HEK293 (cell line): ENCODE measurements at regions not wholly inside any gene's neighbourhood (a gene's known extent, or its start where the extent isn't known, plus 50 kb on each side); places are given as distances from the start of the nearest gene placed in this dataset.

ENCODE experiments used
- CTCF ChIA-PET: fragments of 350-600 bp; formaldehyde crosslinking; extraction: SDS; loops from one replicate; lab custom pipeline; 2021; ENCODE audit warnings: antibody characterized with exemption; lab: Yijun Ruan, JAX
- POLR2A ChIA-PET: fragments of 300-600 bp; formaldehyde crosslinking; extraction: SDS; loops from one replicate; lab custom pipeline; 2020; ENCODE audit warnings: antibody characterized with exemption, inconsistent platforms; lab: Yijun Ruan, JAX
- H3K27ac ChIP-seq: fragments of 200-500 bp; sonication (Bioruptor generic); 2 replicates; pipeline ENCODE4 v1.5.1; 2014; ENCODE audit warnings: low read depth, low read length, control low read depth, inconsistent platforms; ENCODE audit errors: extremely low read depth
- H3K36me3 ChIP-seq, 2 experiments: fragments of 200-500 bp in 1 of 2; sonication (Bioruptor generic) in 1 of 2; 1 replicate in 1 of 2; 2 replicates in 1 of 2; pipeline ENCODE4 v1.5.1; 2014 to 2017; ENCODE audit warnings: inconsistent platforms in 2 of 2, low read length in 2 of 2; ENCODE audit not compliant: control insufficient read depth in 2 of 2, insufficient read depth in 1 of 2
- H3K4me1 ChIP-seq: fragments of 200-500 bp; sonication (Bioruptor generic); 2 replicates; pipeline ENCODE4 v1.5.1; 2014; ENCODE audit warnings: mild to moderate bottlenecking, low read length, inconsistent platforms; ENCODE audit not compliant: control insufficient read depth, insufficient read depth
- H3K4me3 ChIP-seq: 2 replicates; pipeline ENCODE4 v1.5.1; 2011; ENCODE audit warnings: low read depth, mild to moderate bottlenecking, control low read depth, low read length, moderate library complexity
- H3K9me3 ChIP-seq: fragments of 200-500 bp; sonication (Bioruptor generic); 2 replicates; pipeline ENCODE4 v1.5.1; 2014; ENCODE audit warnings: low read depth, low read length, inconsistent platforms; ENCODE audit not compliant: control insufficient read depth, insufficient read depth
- GLI2 ChIP-seq: fragments of 450-650 bp; formaldehyde crosslinking; IDR thresholded peaks from 2 replicates; pipeline ENCODE4; 2017; ENCODE audit warnings: missing biosample characterization, missing genetic modification characterization, low read depth, borderline replicate concordance
- KLF17 ChIP-seq: fragments of 450-650 bp; formaldehyde crosslinking; IDR thresholded peaks from 2 replicates; pipeline ENCODE4 v1.5.1; 2016; ENCODE audit warnings: missing biosample characterization, missing genetic modification characterization
- MZF1 ChIP-seq: fragments of 450-650 bp; formaldehyde crosslinking; IDR thresholded peaks from 2 replicates; pipeline ENCODE4 v1.5.1; 2017; ENCODE audit warnings: missing biosample characterization, missing genetic modification characterization, borderline replicate concordance
- OVOL3 ChIP-seq: fragments of 450-650 bp; formaldehyde crosslinking; IDR thresholded peaks from 2 replicates; pipeline ENCODE4 v1.5.1; 2016; ENCODE audit warnings: missing biosample characterization, missing genetic modification characterization
- RBAK ChIP-seq: fragments of 450-650 bp; formaldehyde crosslinking; IDR thresholded peaks from 2 replicates; pipeline ENCODE4 v1.5.1; 2016; ENCODE audit warnings: missing biosample characterization, missing genetic modification characterization
- SP7 ChIP-seq: fragments of 450-650 bp; formaldehyde crosslinking; IDR thresholded peaks from 2 replicates; pipeline ENCODE4 v1.5.1; 2016; ENCODE audit warnings: missing biosample characterization, missing genetic modification characterization
- ZBTB10 ChIP-seq: fragments of 450-650 bp; formaldehyde crosslinking; IDR thresholded peaks from 2 replicates; pipeline ENCODE4 v1.5.1; 2016; ENCODE audit warnings: missing biosample characterization, missing genetic modification characterization
- ZBTB26 ChIP-seq: fragments of 450-650 bp; formaldehyde crosslinking; optimal IDR thresholded peaks from 2 replicates; pipeline ENCODE3; 2016; ENCODE audit warnings: missing biosample characterization, mild to moderate bottlenecking, missing genetic modification characterization
- ZNF16 ChIP-seq: fragments of 450-650 bp; formaldehyde crosslinking; IDR thresholded peaks from 2 replicates; pipeline ENCODE4 v1.5.1; 2016; ENCODE audit warnings: low read depth, missing biosample characterization, missing genetic modification characterization
- ZNF19 ChIP-seq: fragments of 450-650 bp; formaldehyde crosslinking; IDR thresholded peaks from 2 replicates; pipeline ENCODE4; 2016; ENCODE audit warnings: missing biosample characterization, missing genetic modification characterization, low read depth
- ZNF202 ChIP-seq: fragments of 450-650 bp; formaldehyde crosslinking; IDR thresholded peaks from 2 replicates; pipeline ENCODE4 v1.5.1; 2016; ENCODE audit warnings: missing biosample characterization, missing genetic modification characterization, borderline replicate concordance
- ZNF221 ChIP-seq: fragments of 450-650 bp; formaldehyde crosslinking; IDR thresholded peaks from 2 replicates; pipeline ENCODE4 v1.5.1; 2017; ENCODE audit warnings: missing biosample characterization, missing genetic modification characterization, borderline replicate concordance
- ZNF239 ChIP-seq: fragments of 450-650 bp; formaldehyde crosslinking; IDR thresholded peaks from 2 replicates; pipeline ENCODE4 v1.5.1; 2016; ENCODE audit warnings: missing biosample characterization, missing genetic modification characterization
- ZNF292 ChIP-seq: fragments of 450-650 bp; formaldehyde crosslinking; IDR thresholded peaks from 2 replicates; pipeline ENCODE4 v1.5.1; 2016; ENCODE audit warnings: low read depth, missing biosample characterization, missing genetic modification characterization, borderline replicate concordance
- ZNF324 ChIP-seq: fragments of 450-650 bp; formaldehyde crosslinking; IDR thresholded peaks from 2 replicates; pipeline ENCODE4 v1.5.1; 2016; ENCODE audit warnings: missing biosample characterization, missing genetic modification characterization
- ZNF404 ChIP-seq: fragments of 450-650 bp; formaldehyde crosslinking; IDR thresholded peaks from 2 replicates; pipeline ENCODE4 v1.5.1; 2017; ENCODE audit warnings: missing biosample characterization, missing genetic modification characterization
- ZNF513 ChIP-seq: fragments of 450-650 bp; IDR thresholded peaks from 2 replicates; pipeline ENCODE4 v1.5.1; 2018; ENCODE audit warnings: missing biosample characterization, missing genetic modification characterization
- ZNF514 ChIP-seq: fragments of 450-650 bp; formaldehyde crosslinking; IDR thresholded peaks from 2 replicates; pipeline ENCODE4 v1.5.1; 2016; ENCODE audit warnings: missing biosample characterization, missing genetic modification characterization
- ZNF544 ChIP-seq: fragments of 450-650 bp; formaldehyde crosslinking; IDR thresholded peaks from 2 replicates; pipeline ENCODE4 v1.5.0; 2017; ENCODE audit warnings: missing biosample characterization, missing genetic modification characterization
- ZNF561 ChIP-seq: fragments of 450-650 bp; IDR thresholded peaks from 2 replicates; pipeline ENCODE4 v1.5.1; 2018; ENCODE audit warnings: missing biosample characterization, missing genetic modification characterization, borderline replicate concordance
- ZNF621 ChIP-seq: fragments of 450-650 bp; formaldehyde crosslinking; IDR thresholded peaks from 2 replicates; pipeline ENCODE4 v1.5.1; 2017; ENCODE audit warnings: missing biosample characterization, missing genetic modification characterization
- ZNF670 ChIP-seq: fragments of 450-650 bp; formaldehyde crosslinking; IDR thresholded peaks from 2 replicates; pipeline ENCODE4 v1.5.1; 2016; ENCODE audit warnings: missing biosample characterization, missing genetic modification characterization, low read depth
- ZNF701 ChIP-seq: fragments of 450-650 bp; formaldehyde crosslinking; IDR thresholded peaks from 2 replicates; pipeline ENCODE4 v1.5.1; 2016; ENCODE audit warnings: missing biosample characterization, missing genetic modification characterization
- ZSCAN30 ChIP-seq: fragments of 450-650 bp; IDR thresholded peaks from 2 replicates; pipeline ENCODE4 v1.5.1; 2018; ENCODE audit warnings: missing biosample characterization, mild to moderate bottlenecking, missing genetic modification characterization, moderate library complexity

- TF ChIP-seq SP7 (tag by site-specific recombination) (no peak), GLI2 (no peak)
- TF ChIP-seq, all 188 proteins: peak for 0
Observed at GRCh38 chr4:45971108-45971507, 152.7 kb downstream of the GABRG1 start (continued).

- no peaks in the 10 kb centered on the region for H3K4me1 ChIP-seq
- H3K4me3 ChIP-seq, result no peak overlapping the region
- TF ChIP-seq OVOL3 (tag by site-specific recombination) (no peak), MZF1 (tag by site-specific recombination) (no peak), ZNF514 (tag by site-specific recombination) (no peak)
- POLR2A ChIA-PET, result no interaction called here
- no peak overlapping the region for H3K27ac ChIP-seq
- no peaks in the 10 kb centered on the region for H3K36me3 ChIP-seq
- CTCF ChIA-PET, result no interaction called here
- no peaks in the 10 kb centered on the region for H3K9me3 ChIP-seq
Observed at GRCh38 chr4:45957353-45957752, 166.5 kb downstream of the GABRG1 start.

GRCh38 chr4:45954276-45954675, 169.6 kb downstream of the GABRG1 start:
- Histone ChIP-seq H3K36me3 (no peaks in the 10 kb centered on the region), H3K4me1 (no peaks in the 10 kb centered on the region), H3K27ac (no peak overlapping the region), H3K9me3 (no peaks in the 10 kb centered on the region), H3K4me3 (no peak overlapping the region)
- CTCF ChIA-PET, result no interaction called here
- POLR2A ChIA-PET, result no interaction called here
- TF ChIP-seq ZNF221 (tag by site-specific recombination) (no peak), ZBTB26 (no peak), ZNF292 (tag by site-specific recombination) (no peak), ZNF670 (tag by site-specific recombination) (no peak), ZNF19 (tag by site-specific recombination) (no peak), RBAK (tag by site-specific recombination) (no peak), ZBTB10 (no peak), ZNF561 (no peak), ZNF701 (tag by site-specific recombination) (no peak), ZNF544 (tag by site-specific recombination) (no peak), KLF17 (tag by site-specific recombination) (no peak), ZNF324 (tag by site-specific recombination) (no peak), ZSCAN30 (tag by site-specific recombination) (no peak), ZNF404 (tag by site-specific recombination) (no peak), ZNF202 (tag by site-specific recombination) (no peak), ZNF16 (tag by site-specific recombination) (no peak), ZNF239 (tag by site-specific recombination) (no peak), ZNF621 (tag by site-specific recombination) (no peak), ZNF513 (tag by site-specific recombination) (no peak)
